ENCODE measurements at regions not wholly inside any gene's neighbourhood (a gene's known extent, or its start where the extent isn't known, plus 50 kb on each side); places are given as distances from the start of the nearest gene placed in this dataset.

DNA sequence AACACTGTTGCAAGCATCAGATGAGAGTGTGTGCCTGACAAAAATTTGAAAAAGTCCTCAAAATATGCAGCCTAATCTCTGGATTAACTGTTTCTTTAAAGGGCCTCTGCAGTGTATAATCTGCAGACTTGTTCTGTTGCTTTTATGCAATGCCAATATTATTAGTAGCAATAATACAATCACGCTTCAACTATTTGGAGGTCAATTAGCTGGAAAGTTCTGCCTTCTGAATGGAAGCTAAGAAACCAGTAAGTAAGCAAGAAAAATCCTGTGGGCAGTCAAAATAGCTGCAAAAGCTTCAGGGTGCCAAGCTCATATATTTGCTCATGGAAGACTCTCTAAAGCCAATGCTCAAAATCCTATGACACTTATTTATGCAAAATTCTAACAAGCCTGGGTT lies 153.2 kb upstream of the NR2F2 start (continued):
- TF ChIP-seq, protein P1, sequence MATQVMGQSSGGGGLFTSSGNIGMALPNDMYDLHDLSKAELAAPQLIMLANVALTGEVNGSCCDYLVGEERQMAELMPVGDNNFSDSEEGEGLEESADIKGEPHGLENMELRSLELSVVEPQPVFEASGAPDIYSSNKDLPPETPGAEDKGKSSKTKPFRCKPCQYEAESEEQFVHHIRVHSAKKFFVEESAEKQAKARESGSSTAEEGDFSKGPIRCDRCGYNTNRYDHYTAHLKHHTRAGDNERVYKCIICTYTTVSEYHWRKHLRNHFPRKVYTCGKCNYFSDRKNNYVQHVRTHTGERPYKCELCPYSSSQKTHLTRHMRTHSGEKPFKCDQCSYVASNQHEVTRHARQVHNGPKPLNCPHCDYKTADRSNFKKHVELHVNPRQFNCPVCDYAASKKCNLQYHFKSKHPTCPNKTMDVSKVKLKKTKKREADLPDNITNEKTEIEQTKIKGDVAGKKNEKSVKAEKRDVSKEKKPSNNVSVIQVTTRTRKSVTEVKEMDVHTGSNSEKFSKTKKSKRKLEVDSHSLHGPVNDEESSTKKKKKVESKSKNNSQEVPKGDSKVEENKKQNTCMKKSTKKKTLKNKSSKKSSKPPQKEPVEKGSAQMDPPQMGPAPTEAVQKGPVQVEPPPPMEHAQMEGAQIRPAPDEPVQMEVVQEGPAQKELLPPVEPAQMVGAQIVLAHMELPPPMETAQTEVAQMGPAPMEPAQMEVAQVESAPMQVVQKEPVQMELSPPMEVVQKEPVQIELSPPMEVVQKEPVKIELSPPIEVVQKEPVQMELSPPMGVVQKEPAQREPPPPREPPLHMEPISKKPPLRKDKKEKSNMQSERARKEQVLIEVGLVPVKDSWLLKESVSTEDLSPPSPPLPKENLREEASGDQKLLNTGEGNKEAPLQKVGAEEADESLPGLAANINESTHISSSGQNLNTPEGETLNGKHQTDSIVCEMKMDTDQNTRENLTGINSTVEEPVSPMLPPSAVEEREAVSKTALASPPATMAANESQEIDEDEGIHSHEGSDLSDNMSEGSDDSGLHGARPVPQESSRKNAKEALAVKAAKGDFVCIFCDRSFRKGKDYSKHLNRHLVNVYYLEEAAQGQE (IDR thresholded peaks at IDR 0.05; ENCODE audit: low read depth, low read length), result no peak
- TF ChIP-seq, protein P2, sequence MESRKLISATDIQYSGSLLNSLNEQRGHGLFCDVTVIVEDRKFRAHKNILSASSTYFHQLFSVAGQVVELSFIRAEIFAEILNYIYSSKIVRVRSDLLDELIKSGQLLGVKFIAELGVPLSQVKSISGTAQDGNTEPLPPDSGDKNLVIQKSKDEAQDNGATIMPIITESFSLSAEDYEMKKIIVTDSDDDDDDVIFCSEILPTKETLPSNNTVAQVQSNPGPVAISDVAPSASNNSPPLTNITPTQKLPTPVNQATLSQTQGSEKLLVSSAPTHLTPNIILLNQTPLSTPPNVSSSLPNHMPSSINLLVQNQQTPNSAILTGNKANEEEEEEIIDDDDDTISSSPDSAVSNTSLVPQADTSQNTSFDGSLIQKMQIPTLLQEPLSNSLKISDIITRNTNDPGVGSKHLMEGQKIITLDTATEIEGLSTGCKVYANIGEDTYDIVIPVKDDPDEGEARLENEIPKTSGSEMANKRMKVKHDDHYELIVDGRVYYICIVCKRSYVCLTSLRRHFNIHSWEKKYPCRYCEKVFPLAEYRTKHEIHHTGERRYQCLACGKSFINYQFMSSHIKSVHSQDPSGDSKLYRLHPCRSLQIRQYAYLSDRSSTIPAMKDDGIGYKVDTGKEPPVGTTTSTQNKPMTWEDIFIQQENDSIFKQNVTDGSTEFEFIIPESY (IDR thresholded peaks at IDR 0.05; ENCODE audit: borderline replicate concordance, low read depth), result no peak
- TF ChIP-seq SIN3A (IDR thresholded peaks at IDR 0.05; ENCODE audit: borderline replicate concordance, low read depth, low read length) (no peak), FOXM1 (IDR thresholded peaks at IDR 0.05; ENCODE audit: low read depth) (no peak), ELF1 (IDR thresholded peaks at IDR 0.05) (no peak), EZH2phosphoT487 (IDR thresholded peaks at IDR 0.05; ENCODE audit: borderline replicate concordance, low read depth) (no peak), RAD21 (IDR thresholded peaks at IDR 0.05; ENCODE audit: low read length) (no peak), CHD2 (IDR thresholded peaks at IDR 0.05; ENCODE audit: low read length, partially characterized antibody) (no peak)

DNA sequence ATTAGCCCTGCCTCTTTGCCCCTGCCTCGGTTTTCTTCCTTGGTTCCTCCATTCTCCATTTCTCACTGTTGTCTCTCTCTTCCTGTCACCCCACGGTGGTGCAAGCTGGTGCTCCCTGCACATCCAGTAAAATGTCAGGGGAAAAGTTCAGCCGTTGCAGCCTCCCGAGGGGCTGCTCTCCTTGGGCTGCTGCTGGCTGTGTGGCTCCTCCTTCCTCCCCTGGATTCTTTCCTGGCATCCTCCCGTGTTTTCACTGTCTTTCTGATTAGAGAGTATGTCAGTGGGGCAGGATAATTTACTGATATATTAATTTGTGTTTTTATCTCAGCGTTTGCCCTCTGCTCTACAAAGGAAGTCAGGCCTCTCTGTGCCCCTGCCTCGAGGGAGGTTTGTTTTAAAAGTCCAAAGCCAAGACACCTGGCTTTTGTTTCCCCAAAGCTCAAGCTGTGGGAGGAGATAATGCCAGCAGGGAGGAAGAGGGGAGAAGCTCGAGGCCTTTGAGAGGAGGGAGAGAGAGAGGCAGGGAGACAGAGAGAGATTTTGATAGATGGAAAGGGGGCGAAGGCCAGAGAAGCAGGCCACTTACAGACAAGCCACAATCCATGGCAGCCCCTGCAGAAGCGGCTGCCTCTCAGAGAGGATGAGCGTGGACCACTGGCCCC lies 150.3 kb upstream of the NR2F2 start:
- Histone ChIP-seq H3K9ac (no peak overlapping the region), H3K9me2 (no peaks in the 10 kb centered on the region), H3K4me3 (ENCODE audit: low read depth in 2 of 2, low read length in 1 of 2) (no peak overlapping the region), H2AFZ (ENCODE audit: low read depth) (no peak overlapping the region), H4K20me1 (ENCODE audit: insufficient read depth) (no peaks in the 10 kb centered on the region), H3K79me2 (ENCODE audit: insufficient read depth) (no peaks in the 10 kb centered on the region), H3K27me3 (ENCODE audit: insufficient read depth) (no peaks in the 10 kb centered on the region), H3K36me3 (replicated peaks in 1 of 2; ENCODE audit: control insufficient read depth in 1 of 2, insufficient read depth in 2 of 2, low read length in 1 of 2) (no peaks in the 10 kb centered on the region), H3K4me1 (ENCODE audit: control insufficient read depth in 1 of 2, insufficient read depth in 2 of 2, low read depth in 1 of 2, low read length in 1 of 2) (no peaks in the 10 kb centered on the region), H3K4me2 (no peak overlapping the region), H3F3A (replicated peaks; ENCODE audit: insufficient read depth) (no peaks in the 10 kb centered on the region), H3K9me3 (no peaks in the 10 kb centered on the region), H3K27ac (ENCODE audit: low read depth in 2 of 2, low read length in 1 of 2) (no peak overlapping the region)
- WGBS (ENCODE audit: low lambda C conversion rate), result 14% methylated on average over 11 of the region's 11 CpGs
- no peak for DNase-seq
- ChIA-PET CTCF (no interaction called here), POLR2A (no interaction called here)
- TF ChIP-seq RCOR1 (IDR thresholded peaks at IDR 0.05; ENCODE audit: low read length), result no peak
- TF ChIP-seq YY1 (IDR thresholded peaks at IDR 0.05; ENCODE audit: low read depth), result no peak
- TF ChIP-seq CHD2 (IDR thresholded peaks at IDR 0.05; ENCODE audit: low read length, partially characterized antibody), result no peak
